HepG2 (cell line): ENCODE measurements at regions not wholly inside any gene's neighbourhood (a gene's known extent, or its start where the extent isn't known, plus 50 kb on each side); places are given as distances from the start of the nearest gene placed in this dataset.

Experiments used
- ATAC-seq: fragments of 200-7000 bp; cut with Tn5 transposase; 3 replicates; pipeline ENCODE4 v1.9.1; 2020; ENCODE audit warnings: mild to moderate bottlenecking, moderate library complexity
- BruUV-seq: library from RNA; stranded (reverse); fragments of 400-500 nt; replicated peaks from 2 replicates; lab custom pipeline; 2021; lab: Mats Ljungman, UMichigan
- CTCF ChIA-PET: fragments of 300-600 bp; formaldehyde crosslinking; extraction: SDS; loops from one replicate; lab custom pipeline; 2021; ENCODE audit warnings: low total read pairs, inconsistent platforms, low intra/inter-chr PET ratio; lab: Yijun Ruan, JAX
- POLR2A ChIA-PET: fragments of 350-600 bp; sonication (Branson Sonifier 250); formaldehyde crosslinking; loops from one replicate; lab custom pipeline; 2020; ENCODE audit warnings: antibody characterized with exemption, inconsistent platforms; lab: Yijun Ruan, JAX
- DNase-seq: peaks from one replicate; pipeline ENCODE4 v3.0.0-alpha.2; 2015; ENCODE audit warnings: low spot score
- FAIRE-seq: peaks from 3 replicates; lab custom pipeline; 2011; peaks lifted over from hg19 to GRCh38; lab: Jason Lieb, UNC
- H2AFZ ChIP-seq: one replicate; pipeline ENCODE4 v1.6.1; 2011; ENCODE audit warnings: low read length, inconsistent platforms
- H3K27ac ChIP-seq: fragments of 300-600 bp; 3 replicates; pipeline ENCODE4 v1.8.0; 2011; ENCODE audit warnings: mixed run types, mild to moderate bottlenecking, mixed read lengths, low read length, inconsistent platforms; ENCODE audit not compliant: insufficient read depth; ENCODE audit errors: extremely low read length
- H3K27me3 ChIP-seq, 2 experiments: fragments of 200-600 bp in 1 of 2; 2 replicates in 1 of 2; 3 replicates in 1 of 2; pipeline versions ENCODE4 v1.6.0 to v1.8.0; 2011; ENCODE audit warnings: low read length in 2 of 2, mild to moderate bottlenecking in 2 of 2, moderate library complexity in 2 of 2, inconsistent platforms in 1 of 2; ENCODE audit not compliant: insufficient read depth in 2 of 2, control insufficient read depth in 1 of 2
- H3K36me3 ChIP-seq, 2 experiments: fragments of 200-600 bp in 1 of 2; replicated peaks in 1 of 2; 2 replicates in 1 of 2; 3 replicates in 1 of 2; pipeline versions ENCODE4 v1.5.1 to v1.8.0; 2011; ENCODE audit warnings: low read length in 2 of 2, inconsistent platforms in 1 of 2; ENCODE audit not compliant: insufficient read depth in 2 of 2, control insufficient read depth in 1 of 2
- H3K4me1 ChIP-seq: 2 replicates; pipeline ENCODE4 v1.5.1; 2012; ENCODE audit warnings: low read length, inconsistent platforms; ENCODE audit not compliant: insufficient read depth
- H3K4me2 ChIP-seq: 2 replicates; pipeline ENCODE4 v1.6.0; 2011; ENCODE audit warnings: low read depth, low read length, inconsistent platforms
- H3K4me3 ChIP-seq, 3 experiments: fragments of 200-600 bp in 1 of 3; sonication (generic), shearing (Covaris generic) in 1 of 3; replicated peaks in 1 of 3; 2 replicates each; pipeline ENCODE4 v1.5.1; 2011 to 2016; ENCODE audit warnings: low read length in 3 of 3, inconsistent platforms in 2 of 3, low read depth in 2 of 3, mild to moderate bottlenecking in 2 of 3, control low read depth in 1 of 3, mixed read lengths in 1 of 3; ENCODE audit not compliant: insufficient read depth in 1 of 3
- H3K79me2 ChIP-seq: one replicate; pipeline ENCODE4 v1.6.1; 2011; ENCODE audit warnings: low read length, inconsistent platforms; ENCODE audit not compliant: insufficient read depth
- H3K9ac ChIP-seq: 2 replicates; pipeline ENCODE4 v1.6.0; 2011; ENCODE audit warnings: mild to moderate bottlenecking, low read depth, low read length, inconsistent platforms; ENCODE audit not compliant: insufficient read depth
- H3K9me3 ChIP-seq: 2 replicates; pipeline ENCODE4 v1.5.1; 2012; ENCODE audit warnings: mild to moderate bottlenecking, low read length
- H4K20me1 ChIP-seq: 2 replicates; pipeline ENCODE4 v1.6.0; 2011; ENCODE audit warnings: inconsistent platforms, mild to moderate bottlenecking, low read length, moderate library complexity; ENCODE audit not compliant: insufficient read depth
- FIP1L1 ChIP-seq: fragments of 200-400 bp; formaldehyde crosslinking; IDR thresholded peaks from 2 replicates; pipeline ENCODE4 v1.6.1; 2018; ENCODE audit warnings: low read depth, mild to moderate bottlenecking, low read length, moderate library complexity, borderline replicate concordance; ENCODE audit not compliant: insufficient read depth
- IKZF1 ChIP-seq: fragments of 450-650 bp; IDR thresholded peaks from 2 replicates; pipeline ENCODE4 v1.7.1; 2016
- NCOA1 ChIP-seq: sonication (generic); formaldehyde crosslinking; IDR thresholded peaks from 2 replicates; pipeline ENCODE4 v1.9.0; 2021; ENCODE audit warnings: missing genetic modification reagents
- NFE2 ChIP-seq: sonication (generic); formaldehyde crosslinking; IDR thresholded peaks from 2 replicates; pipeline ENCODE4 v1.4.0; 2020; ENCODE audit warnings: missing genetic modification reagents
- SOX5 ChIP-seq: IDR thresholded peaks from 2 replicates; pipeline ENCODE4 v1.6.1; 2016; ENCODE audit warnings: borderline replicate concordance
- SRSF1 ChIP-seq: fragments of 200-400 bp; formaldehyde crosslinking; optimal IDR thresholded peaks from 2 replicates; pipeline ENCODE3; 2017; ENCODE audit warnings: mild to moderate bottlenecking, low read depth, low read length, moderate library complexity
- STAG1 ChIP-seq: sonication (generic); formaldehyde crosslinking; IDR thresholded peaks from 2 replicates; pipeline ENCODE4 v1.4.0; 2020; ENCODE audit warnings: missing genetic modification reagents
- ZNF549 ChIP-seq: sonication (generic); formaldehyde crosslinking; IDR thresholded peaks from 2 replicates; pipeline ENCODE4 v1.5.0; 2020; ENCODE audit warnings: missing genetic modification reagents
- WGBS: methylation state at CpG from one replicate; pipeline ENCODE4 v1.1.6; 2017; ENCODE audit warnings: low lambda C conversion rate; 5-methylcytosine and 5-hydroxymethylcytosine counted together
- in situ Hi-C: cut with HindIII; loops from 2 replicates; pipeline ENCODE4 v1.10.0; 2017; ENCODE audit warnings: low pct_unique_long_range_greater_than_20kb; ENCODE audit not compliant: extremely low pct_ligation_motif_present
- intact Hi-C: fragments of 100-400 bp; cut with micrococcal nuclease; formaldehyde crosslinking; loops from one replicate; pipeline ENCODE4 v1.10.0; 2022; ENCODE audit not compliant: unreplicated experiment

GRCh38 chr5:109612278-109612905 lies 77.3 kb upstream of the MAN2A1 start:
- BruUV-seq, result no TSS peak
- H3K27me3 ChIP-seq, result peaks cover 0 to 2% of the 10 kb centered on the region in 2 experiments; a peak in 1 of 5 replicates
- no peak overlapping the region for H3K27ac ChIP-seq
- TF ChIP-seq SOX5 (CRISPR knock-in tag), result no peak
- TF ChIP-seq, all 625 proteins: peak for 0
- no peaks in the 10 kb centered on the region for H3K79me2 ChIP-seq
- intact Hi-C loops, result no loop called here
- in situ Hi-C loops, result no loop called here
- H3K4me3 ChIP-seq, result no peak overlapping the region
- no peak overlapping the region for H2AFZ ChIP-seq
- no peaks in the 10 kb centered on the region for H4K20me1 ChIP-seq
- no peaks in the 10 kb centered on the region for H3K9me3 ChIP-seq
- FAIRE-seq (no peak), ATAC-seq (no peak), DNase-seq (no peak)
- CTCF ChIA-PET, result no interaction called here
- 19% methylated on average over 6 of the region's 6 CpGs for WGBS
- no peak overlapping the region for H3K9ac ChIP-seq
- H3K4me2 ChIP-seq, result no peak overlapping the region
- H3K36me3 ChIP-seq, result no peaks in the 10 kb centered on the region
- POLR2A ChIA-PET, result no interaction called here
- H3K4me1 ChIP-seq, result no peaks in the 10 kb centered on the region

- TF ChIP-seq SRSF1, result no peak
- no peak for TF ChIP-seq IKZF1
- no peak for TF ChIP-seq ZNF549 (CRISPR knock-in tag)
- TF ChIP-seq NFE2 (CRISPR knock-in tag), result no peak
- no peak for TF ChIP-seq STAG1 (CRISPR knock-in tag)
- TF ChIP-seq FIP1L1, result no peak
- no peak for TF ChIP-seq NCOA1 (CRISPR knock-in tag)
These were observed 78.2 kb upstream of the MAN2A1 start for GRCh38 chr5:109611505-109611904.

More at GRCh38 chr5:109611505-109611904, 78.2 kb upstream of the MAN2A1 start:
- in situ Hi-C loops, result no loop called here
- no peak overlapping the region for H3K27ac ChIP-seq
- WGBS, result 37% methylated on average over 2 of the region's 3 CpGs
- H3K9ac ChIP-seq, result no peak overlapping the region
- ChIA-PET CTCF (no interaction called here), POLR2A (no interaction called here)
- no peaks in the 10 kb centered on the region for H3K4me1 ChIP-seq
- H3K9me3 ChIP-seq, result no peaks in the 10 kb centered on the region
- no peaks in the 10 kb centered on the region for H3K79me2 ChIP-seq
- intact Hi-C loops, result no loop called here
- no peak for FAIRE-seq
- no peaks in the 10 kb centered on the region for H4K20me1 ChIP-seq
- no peak overlapping the region for H2AFZ ChIP-seq
- no peak for ATAC-seq
- H3K27me3 ChIP-seq, result no peaks in the 10 kb centered on the region; a peak in 1 of 5 replicates
- DNase-seq, result no peak
- no TSS peak for BruUV-seq
- no peak overlapping the region for H3K4me2 ChIP-seq
- H3K36me3 ChIP-seq, result no peaks in the 10 kb centered on the region
- no peak overlapping the region for H3K4me3 ChIP-seq
